ENCODE measurements at regions not wholly inside any gene's neighbourhood (a gene's known extent, or its start where the extent isn't known, plus 50 kb on each side); places are given as distances from the start of the nearest gene placed in this dataset.

GRCh38 chr21:35583566-35584216 is 476.6 kb downstream of the SETD4 start:
- TF ChIP-seq POLR2A (IDR thresholded peaks at IDR 0.05) (no peak), CTCF (IDR thresholded peaks at IDR 0.05 in 8 of 11, conservative IDR thresholded peaks at IDR 0.05 in 3 of 11) (no peak), POLR2AphosphoS5 (IDR thresholded peaks at IDR 0.05) (no peak)

Data from spleen (tissue), 7 donors.